Activated CD8-positive, alpha-beta memory T cell treated with anti-CD3 and anti-CD28 coated beads, Interleukin-2, amount 50 U/mL, for 24 hours (primary cell): ENCODE measurements at regions not wholly inside any gene's neighbourhood (a gene's known extent, or its start where the extent isn't known, plus 50 kb on each side); places are given as distances from the start of the nearest gene placed in this dataset.
"Not testable (repeated sequence)": the region's sequence is repeated elsewhere in the genome, so short reads cannot be mapped to it uniquely, and the experiment has no call there.

Experiments
- DNase-seq: peaks from one replicate; pipeline ENCODE4 v3.0.0-alpha.2; 2020; ENCODE audit errors: extremely low read depth

GRCh38 chr18:9017167-9017904 lies 85.2 kb upstream of the NDUFV2 start:
- peak; percentile 52 for DNase-seq

- no peak for DNase-seq
Observed at GRCh38 chr18:9017905-9018227, 84.6 kb upstream of the NDUFV2 start.

GRCh38 chr18:9019135-9019534 lies 83.4 kb upstream of the NDUFV2 start:
- no peak for DNase-seq

GRCh38 chr18:9020221-9020620 lies 82.3 kb upstream of the NDUFV2 start:
- DNase-seq = no peak

- no peak for DNase-seq
Observed at GRCh38 chr18:9021458-9021857, 81.0 kb upstream of the NDUFV2 start.

- no peak for DNase-seq
Observed at GRCh38 chr18:9022397-9023155, 79.9 kb upstream of the NDUFV2 start.

GRCh38 chr18:9024031-9024646 lies 78.4 kb upstream of the NDUFV2 start:
- DNase-seq = not testable (repeated sequence)

- no peak for DNase-seq
Observed at GRCh38 chr18:9025091-9025838, 77.2 kb upstream of the NDUFV2 start.

GRCh38 chr18:9029131-9029530 lies 73.4 kb upstream of the NDUFV2 start:
- no peak for DNase-seq

- no peak for DNase-seq
Observed at GRCh38 chr18:9032519-9032918, 70.0 kb upstream of the NDUFV2 start.

- no peak for DNase-seq
Observed at GRCh38 chr18:9038277-9038871, 64.1 kb upstream of the NDUFV2 start.

- no peak for DNase-seq
Observed at GRCh38 chr18:9039441-9040071, 62.9 kb upstream of the NDUFV2 start.

- no peak for DNase-seq
Observed at GRCh38 chr18:9042766-9043481, 59.6 kb upstream of the NDUFV2 start.

GRCh38 chr18:9043581-9043980 lies 58.9 kb upstream of the NDUFV2 start:
- no peak for DNase-seq

- DNase-seq = no peak
Observed at GRCh38 chr18:9047715-9048114, 54.8 kb upstream of the NDUFV2 start.

- no peak for DNase-seq
Observed at GRCh38 chr18:9048236-9048635, 54.3 kb upstream of the NDUFV2 start.

GRCh38 chr18:9048808-9049494 lies 53.5 kb upstream of the NDUFV2 start:
- DNase-seq = no peak

GRCh38 chr18:9049495-9049809 lies 53.0 kb upstream of the NDUFV2 start:
- DNase-seq = no peak

- not testable (repeated sequence) for DNase-seq
Observed at GRCh38 chr18:9050628-9051284, 51.7 kb upstream of the NDUFV2 start.
